ENCODE measurements at regions not wholly inside any gene's neighbourhood (a gene's known extent, or its start where the extent isn't known, plus 50 kb on each side); places are given as distances from the start of the nearest gene placed in this dataset.
"Not testable (repeated sequence)": the region's sequence is repeated elsewhere in the genome, so short reads cannot be mapped to it uniquely, and the experiment has no call there.

GRCh38 chr3:144482876-144483275, 511.3 kb downstream of the DIPK2A start:
- no peak for DNase-seq

GRCh38 chr3:144487011-144487410, 515.4 kb downstream of the DIPK2A start:
- DNase-seq: no peak

- DNase-seq: no peak
These were observed 517.3 kb downstream of the DIPK2A start for GRCh38 chr3:144488927-144489326.

GRCh38 chr3:144491333-144491732, 519.7 kb downstream of the DIPK2A start:
- DNase-seq: no peak

GRCh38 chr3:144494651-144495050, 523.0 kb downstream of the DIPK2A start:
- not testable (repeated sequence) for DNase-seq

- DNase-seq: no peak
These were observed 524.7 kb downstream of the DIPK2A start for GRCh38 chr3:144496141-144496835.

GRCh38 chr3:144497452-144497851, 525.8 kb downstream of the DIPK2A start:
- no peak for DNase-seq

- no peak for DNase-seq
These were observed 527.6 kb downstream of the DIPK2A start for GRCh38 chr3:144499001-144499930.

- DNase-seq: no peak
These were observed 529.8 kb downstream of the DIPK2A start for GRCh38 chr3:144501467-144501866.

- DNase-seq: no peak
These were observed 530.8 kb downstream of the DIPK2A start for GRCh38 chr3:144502402-144502801.

GRCh38 chr3:144506375-144506774, 534.8 kb downstream of the DIPK2A start:
- DNase-seq: not testable (repeated sequence)

GRCh38 chr3:144511346-144511745, 539.7 kb downstream of the DIPK2A start:
- DNase-seq: no peak

- DNase-seq: no peak
These were observed 544.4 kb downstream of the DIPK2A start for GRCh38 chr3:144516026-144516425.

- DNase-seq: no peak
These were observed 545.0 kb downstream of the DIPK2A start for GRCh38 chr3:144516589-144516988.

- DNase-seq: no peak
These were observed 549.5 kb downstream of the DIPK2A start for GRCh38 chr3:144521131-144521530.

GRCh38 chr3:144522456-144522855, 550.8 kb downstream of the DIPK2A start:
- no peak for DNase-seq

- DNase-seq: no peak
These were observed 551.8 kb downstream of the DIPK2A start for GRCh38 chr3:144523396-144523795.

- no peak for DNase-seq
These were observed 552.9 kb downstream of the DIPK2A start for GRCh38 chr3:144524531-144524930.

GRCh38 chr3:144529566-144529965, 557.9 kb downstream of the DIPK2A start:
- DNase-seq: no peak

- no peak for DNase-seq
These were observed 573.2 kb downstream of the DIPK2A start for GRCh38 chr3:144544871-144545270.

GRCh38 chr3:144546539-144546938, 574.9 kb downstream of the DIPK2A start:
- no peak for DNase-seq

GRCh38 chr3:144548346-144548745, 576.7 kb downstream of the DIPK2A start:
- DNase-seq: no peak

GRCh38 chr3:144549166-144549565, 577.5 kb downstream of the DIPK2A start:
- no peak for DNase-seq
